ENCODE measurements at regions not wholly inside any gene's neighbourhood (a gene's known extent, or its start where the extent isn't known, plus 50 kb on each side); places are given as distances from the start of the nearest gene placed in this dataset.

DNA sequence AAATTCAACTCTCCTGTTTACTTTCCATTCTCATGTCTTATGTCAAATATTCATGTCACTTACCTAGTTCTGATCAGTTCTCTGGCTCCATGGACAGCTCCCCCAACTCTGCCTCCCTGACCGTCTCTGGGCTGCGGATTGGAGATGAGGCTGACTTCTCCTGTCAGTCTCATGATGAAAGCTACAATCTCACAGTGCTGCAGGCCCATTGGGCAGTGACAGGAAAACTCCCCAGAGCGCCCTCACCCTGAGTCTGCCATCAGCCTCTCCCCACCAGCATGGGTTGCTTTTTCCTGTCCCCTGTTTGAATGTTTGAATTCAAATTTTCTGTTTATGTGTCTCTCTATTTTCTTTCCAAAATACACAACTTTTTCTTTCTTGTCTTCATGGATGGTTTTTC lies 63.8 kb upstream of the TOP3B start:
- Mint-ChIP-seq H3K27me3 (ENCODE audit: unreplicated experiment) (no peaks in the 10 kb centered on the region), H3K4me1 (ENCODE audit: low read depth, unreplicated experiment) (peaks cover 24% of the 10 kb centered on the region)

DNA sequence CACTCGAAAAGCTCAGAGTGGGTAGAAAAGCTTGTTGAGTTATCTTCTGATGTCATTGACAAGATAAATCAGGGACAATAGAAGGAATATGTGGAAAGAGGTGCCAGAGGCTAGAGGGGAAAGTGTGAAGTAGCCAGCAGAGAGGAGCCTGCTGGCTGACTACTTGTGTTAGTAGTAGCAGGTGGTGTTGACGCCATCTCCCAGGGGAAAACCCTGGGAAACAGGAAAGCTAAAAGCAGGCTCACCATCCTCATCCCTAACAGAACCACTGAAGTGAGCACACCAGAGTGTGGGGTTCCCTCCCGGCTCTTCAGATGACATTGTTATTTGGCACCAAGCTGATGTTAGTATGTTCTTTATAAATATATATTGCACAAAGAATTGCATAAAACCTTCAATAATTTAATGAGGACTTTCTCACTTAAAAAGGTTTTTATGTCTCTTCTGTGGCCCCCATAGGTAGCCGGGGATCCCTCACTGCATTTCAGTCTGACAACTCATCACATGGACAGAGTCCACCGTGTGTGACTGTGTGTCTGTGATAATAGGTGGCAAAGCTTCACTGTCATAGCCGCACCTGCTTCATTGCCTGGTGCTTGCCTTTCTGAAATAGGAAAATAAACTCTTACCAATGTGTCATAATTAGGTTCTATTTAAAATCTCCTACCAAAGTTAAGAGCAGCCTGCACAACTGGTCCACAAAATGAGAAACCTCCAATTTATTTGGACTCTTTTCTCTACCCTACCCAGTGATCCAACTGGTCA lies 63.2 kb upstream of the TOP3B start:
- Mint-ChIP-seq H3K36me3 (ENCODE audit: unreplicated experiment) (no peaks in the 10 kb centered on the region), H3K4me3 (ENCODE audit: unreplicated experiment) (peak overlapping the region; percentile 75), H3K9me3 (ENCODE audit: unreplicated experiment) (peaks cover 5% of the 10 kb centered on the region), H3K27me3 (ENCODE audit: unreplicated experiment) (no peaks in the 10 kb centered on the region), H3K4me1 (ENCODE audit: low read depth, unreplicated experiment) (peaks cover 24% of the 10 kb centered on the region), H3K27ac (ENCODE audit: unreplicated experiment) (peak overlapping the region; percentile 67)
- peak; percentile 73 for DNase-seq
- TF ChIP-seq CTCF (IDR thresholded peaks at IDR 0.05; ENCODE audit: partially characterized antibody, unreplicated experiment): no peak

More for the DNA sequence above, 63.8 kb upstream of the TOP3B start:
- TF ChIP-seq CTCF (IDR thresholded peaks at IDR 0.05; ENCODE audit: partially characterized antibody, unreplicated experiment): no peak
- peak overlapping the region; percentile 67 for H3K27ac Mint-ChIP-seq (ENCODE audit: unreplicated experiment)
- H3K9me3 Mint-ChIP-seq (ENCODE audit: unreplicated experiment): peaks cover 5% of the 10 kb centered on the region
- H3K36me3 Mint-ChIP-seq (ENCODE audit: unreplicated experiment): no peaks in the 10 kb centered on the region
- no peak for DNase-seq
- H3K4me3 Mint-ChIP-seq (ENCODE audit: unreplicated experiment): peak overlapping the region; percentile 75

DNA sequence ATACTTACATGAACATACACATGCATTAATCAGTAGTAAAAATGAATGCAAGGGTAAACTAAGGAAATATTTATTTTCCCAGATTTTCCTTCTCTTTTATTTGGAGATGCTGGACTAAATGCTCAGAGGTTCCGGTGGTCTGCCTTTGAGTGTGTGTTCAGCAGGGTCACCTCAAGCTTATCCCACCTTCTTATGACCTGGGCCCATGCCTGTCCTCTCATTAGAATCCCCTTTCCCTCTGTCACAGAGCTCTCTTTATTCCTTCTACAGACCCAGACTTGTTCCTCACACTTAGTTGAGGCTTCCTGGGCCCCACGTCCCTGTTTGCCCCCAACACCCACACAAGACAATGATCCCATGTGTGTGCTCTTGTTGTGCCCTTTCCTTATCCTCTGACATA lies 61.6 kb upstream of the TOP3B start:
- TF ChIP-seq CTCF (IDR thresholded peaks at IDR 0.05; ENCODE audit: partially characterized antibody, unreplicated experiment): no peak
- Mint-ChIP-seq H3K9me3 (ENCODE audit: unreplicated experiment) (peaks cover 5% of the 10 kb centered on the region), H3K27me3 (ENCODE audit: unreplicated experiment) (peaks cover 6% of the 10 kb centered on the region), H3K36me3 (ENCODE audit: unreplicated experiment) (peaks cover 4% of the 10 kb centered on the region), H3K27ac (ENCODE audit: unreplicated experiment) (no peak overlapping the region), H3K4me3 (ENCODE audit: unreplicated experiment) (no peak overlapping the region), H3K4me1 (ENCODE audit: low read depth, unreplicated experiment) (peaks cover 23% of the 10 kb centered on the region)
- no peak for DNase-seq

- peaks cover 20% of the 10 kb centered on the region for H3K4me1 Mint-ChIP-seq (ENCODE audit: low read depth, unreplicated experiment)
- TF ChIP-seq CTCF (IDR thresholded peaks at IDR 0.05; ENCODE audit: partially characterized antibody, unreplicated experiment): no peak
- no peak for DNase-seq
- H3K36me3 Mint-ChIP-seq (ENCODE audit: unreplicated experiment): peaks cover 4% of the 10 kb centered on the region
- H3K27ac Mint-ChIP-seq (ENCODE audit: unreplicated experiment): no peak overlapping the region
- peaks cover 6% of the 10 kb centered on the region for H3K27me3 Mint-ChIP-seq (ENCODE audit: unreplicated experiment)
- H3K4me3 Mint-ChIP-seq (ENCODE audit: unreplicated experiment): no peak overlapping the region
- peaks cover 5% of the 10 kb centered on the region for H3K9me3 Mint-ChIP-seq (ENCODE audit: unreplicated experiment)
These were observed 60.9 kb upstream of the TOP3B start for GRCh38 chr22:22043296-22044078.

Measured in glutamatergic neuron (in vitro differentiated cells).